ENCODE measurements at regions not wholly inside any gene's neighbourhood (a gene's known extent, or its start where the extent isn't known, plus 50 kb on each side); places are given as distances from the start of the nearest gene placed in this dataset.
A peak's percentile ranks its signal among the peaks of the same experiment; 100 is the strongest.

- no peak for DNase-seq
- Mint-ChIP-seq H3K9me3 (no peaks in the 10 kb centered on the region), H3K27ac (no peak overlapping the region), H3K4me3 (no peak overlapping the region), H3K4me1 (ENCODE audit: low read depth) (peaks cover 4% of the 10 kb centered on the region), H3K36me3 (ENCODE audit: low read depth) (no peaks in the 10 kb centered on the region), H3K27me3 (no peaks in the 10 kb centered on the region)
These were observed 217.8 kb downstream of the HAUS1 start for GRCh38 chr18:46321955-46322354.

- DNase-seq = no peak
- peaks cover 4% of the 10 kb centered on the region for H3K4me1 Mint-ChIP-seq (ENCODE audit: low read depth)
- H3K4me3 Mint-ChIP-seq = no peak overlapping the region
- no peak overlapping the region for H3K27ac Mint-ChIP-seq
- H3K9me3 Mint-ChIP-seq = no peaks in the 10 kb centered on the region
- H3K36me3 Mint-ChIP-seq (ENCODE audit: low read depth) = no peaks in the 10 kb centered on the region
- no peaks in the 10 kb centered on the region for H3K27me3 Mint-ChIP-seq
These were observed 218.3 kb downstream of the HAUS1 start for GRCh38 chr18:46322411-46322891.

GRCh38 chr18:46322941-46323340 lies 218.8 kb downstream of the HAUS1 start:
- H3K27me3 Mint-ChIP-seq = no peaks in the 10 kb centered on the region
- H3K27ac Mint-ChIP-seq = no peak overlapping the region
- H3K9me3 Mint-ChIP-seq = no peaks in the 10 kb centered on the region
- H3K4me1 Mint-ChIP-seq (ENCODE audit: low read depth) = peaks cover 4% of the 10 kb centered on the region
- no peaks in the 10 kb centered on the region for H3K36me3 Mint-ChIP-seq (ENCODE audit: low read depth)
- DNase-seq = no peak
- no peak overlapping the region for H3K4me3 Mint-ChIP-seq

GRCh38 chr18:46324087-46324955 lies 220.1 kb downstream of the HAUS1 start:
- Mint-ChIP-seq H3K36me3 (ENCODE audit: low read depth) (no peaks in the 10 kb centered on the region), H3K27ac (no peak overlapping the region), H3K9me3 (no peaks in the 10 kb centered on the region), H3K4me3 (no peak overlapping the region), H3K27me3 (no peaks in the 10 kb centered on the region), H3K4me1 (ENCODE audit: low read depth) (peaks cover 4% of the 10 kb centered on the region)
- no peak for DNase-seq

GRCh38 chr18:46325895-46326294 lies 221.7 kb downstream of the HAUS1 start:
- no peak overlapping the region for H3K4me3 Mint-ChIP-seq
- no peaks in the 10 kb centered on the region for H3K9me3 Mint-ChIP-seq
- H3K27me3 Mint-ChIP-seq = peaks cover 4% of the 10 kb centered on the region

GRCh38 chr18:46329736-46330246 lies 225.6 kb downstream of the HAUS1 start:
- peaks cover 32% of the 10 kb centered on the region for H3K27me3 Mint-ChIP-seq
- H3K4me3 Mint-ChIP-seq = no peak overlapping the region
- H3K27ac Mint-ChIP-seq = no peak overlapping the region
- peaks cover 10% of the 10 kb centered on the region for H3K4me1 Mint-ChIP-seq (ENCODE audit: low read depth)
- DNase-seq = no peak
- no peaks in the 10 kb centered on the region for H3K9me3 Mint-ChIP-seq
- no peaks in the 10 kb centered on the region for H3K36me3 Mint-ChIP-seq (ENCODE audit: low read depth)

More at GRCh38 chr18:46325895-46326294, 221.7 kb downstream of the HAUS1 start:
- peaks cover 4% of the 10 kb centered on the region for H3K4me1 Mint-ChIP-seq (ENCODE audit: low read depth)
- DNase-seq = no peak
- H3K27ac Mint-ChIP-seq = no peak overlapping the region
- H3K36me3 Mint-ChIP-seq (ENCODE audit: low read depth) = no peaks in the 10 kb centered on the region

- Mint-ChIP-seq H3K4me1 (ENCODE audit: low read depth) (peaks cover 22% of the 10 kb centered on the region), H3K4me3 (no peak overlapping the region), H3K27ac (no peak overlapping the region), H3K27me3 (peaks cover 47% of the 10 kb centered on the region), H3K9me3 (no peaks in the 10 kb centered on the region), H3K36me3 (ENCODE audit: low read depth) (no peaks in the 10 kb centered on the region)
- no peak for DNase-seq
These were observed 227.1 kb downstream of the HAUS1 start for GRCh38 chr18:46331316-46331715.

- H3K4me3 Mint-ChIP-seq = no peak overlapping the region
- no peak for DNase-seq
- no peaks in the 10 kb centered on the region for H3K9me3 Mint-ChIP-seq
- H3K36me3 Mint-ChIP-seq (ENCODE audit: low read depth) = no peaks in the 10 kb centered on the region
- peaks cover 22% of the 10 kb centered on the region for H3K4me1 Mint-ChIP-seq (ENCODE audit: low read depth)
- no peak overlapping the region for H3K27ac Mint-ChIP-seq
- H3K27me3 Mint-ChIP-seq = peaks cover 58% of the 10 kb centered on the region
These were observed 228.2 kb downstream of the HAUS1 start for GRCh38 chr18:46332286-46332801.

- H3K4me1 Mint-ChIP-seq (ENCODE audit: low read depth) = peaks cover 22% of the 10 kb centered on the region
- H3K4me3 Mint-ChIP-seq = peak overlapping the region; percentile 71
- no peaks in the 10 kb centered on the region for H3K9me3 Mint-ChIP-seq
- H3K27me3 Mint-ChIP-seq = peaks cover 64% of the 10 kb centered on the region
- no peaks in the 10 kb centered on the region for H3K36me3 Mint-ChIP-seq (ENCODE audit: low read depth)
- DNase-seq = no peak
- no peak overlapping the region for H3K27ac Mint-ChIP-seq
These were observed 228.7 kb downstream of the HAUS1 start for GRCh38 chr18:46332921-46333341.

- Mint-ChIP-seq H3K27me3 (peaks cover 69% of the 10 kb centered on the region), H3K9me3 (no peaks in the 10 kb centered on the region), H3K36me3 (ENCODE audit: low read depth) (no peaks in the 10 kb centered on the region), H3K27ac (no peak overlapping the region), H3K4me3 (peak overlapping the region; percentile 71), H3K4me1 (ENCODE audit: low read depth) (peaks cover 22% of the 10 kb centered on the region)
- peak; percentile 48 for DNase-seq
These were observed 229.4 kb downstream of the HAUS1 start for GRCh38 chr18:46333431-46334135.

GRCh38 chr18:46334868-46335281 lies 230.7 kb downstream of the HAUS1 start:
- H3K36me3 Mint-ChIP-seq (ENCODE audit: low read depth) = no peaks in the 10 kb centered on the region
- H3K4me3 Mint-ChIP-seq = peak overlapping the region; percentile 75
- peaks cover 26% of the 10 kb centered on the region for H3K4me1 Mint-ChIP-seq (ENCODE audit: low read depth)
- no peaks in the 10 kb centered on the region for H3K9me3 Mint-ChIP-seq
- no peak overlapping the region for H3K27ac Mint-ChIP-seq
- H3K27me3 Mint-ChIP-seq = peaks cover 70% of the 10 kb centered on the region
- no peak for DNase-seq

- peaks cover 70% of the 10 kb centered on the region for H3K27me3 Mint-ChIP-seq
- H3K36me3 Mint-ChIP-seq (ENCODE audit: low read depth) = no peaks in the 10 kb centered on the region
- no peak overlapping the region for H3K27ac Mint-ChIP-seq
- DNase-seq = no peak
- H3K4me3 Mint-ChIP-seq = peak overlapping the region; percentile 75
- H3K9me3 Mint-ChIP-seq = no peaks in the 10 kb centered on the region
- H3K4me1 Mint-ChIP-seq (ENCODE audit: low read depth) = peaks cover 26% of the 10 kb centered on the region
These were observed 231.4 kb downstream of the HAUS1 start for GRCh38 chr18:46335534-46336101.

GRCh38 chr18:46336278-46337111 lies 232.3 kb downstream of the HAUS1 start:
- Mint-ChIP-seq H3K27ac (no peak overlapping the region), H3K27me3 (peaks cover 68% of the 10 kb centered on the region), H3K4me3 (no peak overlapping the region), H3K36me3 (ENCODE audit: low read depth) (no peaks in the 10 kb centered on the region), H3K9me3 (no peaks in the 10 kb centered on the region), H3K4me1 (ENCODE audit: low read depth) (peaks cover 26% of the 10 kb centered on the region)
- DNase-seq = no peak

GRCh38 chr18:46337271-46337670 lies 233.1 kb downstream of the HAUS1 start:
- Mint-ChIP-seq H3K4me1 (ENCODE audit: low read depth) (peaks cover 26% of the 10 kb centered on the region), H3K27ac (no peak overlapping the region), H3K4me3 (no peak overlapping the region), H3K27me3 (peaks cover 60% of the 10 kb centered on the region), H3K9me3 (no peaks in the 10 kb centered on the region), H3K36me3 (ENCODE audit: low read depth) (no peaks in the 10 kb centered on the region)
- DNase-seq = no peak
